ENCODE measurements at regions not wholly inside any gene's neighbourhood (a gene's known extent, or its start where the extent isn't known, plus 50 kb on each side); places are given as distances from the start of the nearest gene placed in this dataset.
A peak's percentile ranks its signal among the peaks of the same experiment; 100 is the strongest.

- DNase-seq, result peak in 7 of 56 donors; percentile 0 to 19 (median 6)
Observed at GRCh38 chr18:24672165-24672941, 211.9 kb downstream of the HRH4 start.

GRCh38 chr18:24674200-24674599, 213.8 kb downstream of the HRH4 start:
- DNase-seq, result no peak

GRCh38 chr18:24674605-24675004, 214.2 kb downstream of the HRH4 start:
- DNase-seq, result no peak

- DNase-seq, result no peak
Observed at GRCh38 chr18:24677011-24677410, 216.6 kb downstream of the HRH4 start.

- peak in 21 of 56 donors; percentile 1 to 62 (median 17) for DNase-seq
Observed at GRCh38 chr18:24678107-24678506, 217.7 kb downstream of the HRH4 start.

GRCh38 chr18:24678626-24679025, 218.2 kb downstream of the HRH4 start:
- no peak for DNase-seq

- DNase-seq, result no peak
Observed at GRCh38 chr18:24679062-24679461, 218.6 kb downstream of the HRH4 start.

- DNase-seq, result no peak
Observed at GRCh38 chr18:24683925-24684324, 223.5 kb downstream of the HRH4 start.

- DNase-seq, result no peak
Observed at GRCh38 chr18:24685254-24685959, 225.0 kb downstream of the HRH4 start.

- DNase-seq, result no peak
Observed at GRCh38 chr18:24695168-24695567, 234.7 kb downstream of the HRH4 start.

GRCh38 chr18:24702001-24702515, 241.6 kb downstream of the HRH4 start:
- DNase-seq, result no peak

- no peak for DNase-seq
Observed at GRCh38 chr18:24703316-24703715, 242.9 kb downstream of the HRH4 start.

- no peak for DNase-seq
Observed at GRCh38 chr18:24704946-24705630, 244.7 kb downstream of the HRH4 start.

GRCh38 chr18:24710474-24710873, 250.0 kb downstream of the HRH4 start:
- DNase-seq, result no peak

GRCh38 chr18:24719791-24720190, 259.4 kb downstream of the HRH4 start:
- no peak for DNase-seq

- no peak for DNase-seq
Observed at GRCh38 chr18:24721388-24721787, 261.0 kb downstream of the HRH4 start.

GRCh38 chr18:24725644-24726415, 265.4 kb downstream of the HRH4 start:
- DNase-seq, result no peak

- DNase-seq, result peak in 45 of 56 donors; percentile 3 to 75 (median 35)
Observed at GRCh38 chr18:24726727-24727492, 266.5 kb downstream of the HRH4 start.

- DNase-seq, result no peak
Observed at GRCh38 chr18:24727685-24728084, 267.2 kb downstream of the HRH4 start.

- no peak for DNase-seq
Observed at GRCh38 chr18:24731158-24731557, 270.7 kb downstream of the HRH4 start.
